NCI-H526 treated with DMSO at 0.1 percent for 48 hours (cell line): ENCODE measurements at regions not wholly inside any gene's neighbourhood (a gene's known extent, or its start where the extent isn't known, plus 50 kb on each side); places are given as distances from the start of the nearest gene placed in this dataset.

Experiments used
- DNase-seq: peaks from one replicate; lab custom pipeline; 2025; lab: John Stamatoyannopoulos, UW

DNA sequence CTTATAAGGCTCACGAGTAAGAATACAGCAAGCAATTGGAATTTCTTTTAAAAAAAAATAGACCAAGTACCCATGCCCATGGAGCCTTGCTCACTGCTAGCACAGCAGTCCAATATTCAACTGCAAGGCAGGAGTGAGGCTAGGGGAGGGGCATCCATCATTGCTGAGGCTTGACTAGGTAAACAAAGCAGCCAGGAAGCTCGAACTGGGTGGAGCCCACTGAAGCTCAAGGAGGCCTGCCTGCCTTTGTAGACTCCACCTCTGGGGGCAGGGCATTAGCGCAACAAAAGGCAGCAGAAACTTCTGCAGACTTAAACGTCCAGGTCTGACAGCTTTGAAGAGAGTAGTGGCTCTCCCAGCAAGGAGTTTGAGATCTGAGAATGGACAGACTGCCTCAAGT is 84.0 kb upstream of the STEAP1 start:
- DNase-seq: peak; percentile 62

GRCh38 chr7:90078921-90079320 is 75.3 kb upstream of the STEAP1 start:
- no peak for DNase-seq

GRCh38 chr7:90081621-90082020 is 72.6 kb upstream of the STEAP1 start:
- no peak for DNase-seq

- peak; percentile 38 for DNase-seq
Observed at GRCh38 chr7:90092506-90092905, 61.8 kb upstream of the STEAP1 start.

DNA sequence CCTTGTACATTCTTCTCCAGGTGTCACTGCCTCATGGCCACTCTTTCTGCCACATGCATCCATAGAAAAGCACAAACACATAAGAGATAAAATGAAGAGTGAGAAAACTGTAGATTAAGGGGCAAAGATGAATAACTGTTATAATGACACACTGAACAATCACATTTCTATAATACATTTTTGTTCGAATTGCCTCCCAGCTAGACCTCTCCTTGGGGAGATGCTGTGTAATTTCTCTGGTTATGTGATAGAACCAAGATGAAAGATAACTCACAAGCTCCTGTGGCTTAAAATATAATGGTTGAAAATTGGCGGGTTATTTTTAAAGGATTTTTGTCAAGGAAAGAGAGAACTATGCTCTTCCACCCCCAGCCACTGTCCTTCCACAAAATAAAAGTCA is 60.2 kb upstream of the STEAP1 start:
- DNase-seq: no peak
